ENCODE measurements at regions not wholly inside any gene's neighbourhood (a gene's known extent, or its start where the extent isn't known, plus 50 kb on each side); places are given as distances from the start of the nearest gene placed in this dataset.

DNA sequence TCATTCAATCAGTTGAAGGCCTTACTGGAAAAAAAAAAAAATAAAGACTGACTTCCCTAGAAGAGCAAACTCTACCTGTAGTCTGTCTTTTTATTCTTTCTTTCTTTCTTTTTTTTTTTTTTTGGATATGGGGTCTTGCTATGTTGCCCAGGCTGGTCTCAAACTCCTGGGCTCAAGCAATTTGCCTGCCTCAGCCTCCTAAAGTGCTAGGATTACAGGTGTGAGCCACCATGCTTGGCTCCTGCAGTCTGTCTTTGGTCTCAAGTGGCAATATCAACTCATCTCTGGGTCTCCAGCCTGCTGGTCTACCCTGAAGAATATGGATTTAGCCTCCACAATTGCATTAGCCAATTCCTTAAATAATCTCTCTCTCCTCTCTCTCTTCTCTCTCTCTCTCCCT lies 167.7 kb upstream of the P2RY1 start:
- no peak overlapping the region for H3K27ac Mint-ChIP-seq (ENCODE audit: unreplicated experiment)

DNA sequence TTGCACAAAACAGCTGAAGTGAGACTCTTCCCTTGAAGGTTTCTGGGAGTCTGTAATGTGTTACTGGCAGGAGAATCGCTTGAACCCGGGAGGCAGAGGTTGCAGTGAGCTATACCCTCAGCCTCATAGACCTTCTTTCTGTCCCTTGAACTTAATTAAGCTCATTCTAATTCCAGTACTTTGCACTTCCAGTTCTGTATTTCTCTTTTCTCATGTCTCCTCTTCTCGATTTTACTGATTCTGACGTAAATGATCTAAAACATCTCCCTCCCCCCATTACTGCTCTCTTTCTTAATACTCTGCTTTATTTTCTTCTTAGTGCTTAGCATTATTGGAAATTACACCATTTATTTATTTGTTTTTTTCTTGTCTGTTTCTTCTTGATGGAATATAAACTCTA lies 165.4 kb upstream of the P2RY1 start:
- Mint-ChIP-seq H3K27me3 (ENCODE audit: unreplicated experiment) (peaks cover 3% of the 10 kb centered on the region), H3K36me3 (ENCODE audit: unreplicated experiment) (no peaks in the 10 kb centered on the region), H3K9me3 (ENCODE audit: unreplicated experiment) (no peaks in the 10 kb centered on the region), H3K27ac (ENCODE audit: unreplicated experiment) (no peak overlapping the region), H3K4me3 (ENCODE audit: unreplicated experiment) (no peak overlapping the region), H3K4me1 (ENCODE audit: low read depth, unreplicated experiment) (peaks cover 3% of the 10 kb centered on the region)
- TF ChIP-seq, protein P1, sequence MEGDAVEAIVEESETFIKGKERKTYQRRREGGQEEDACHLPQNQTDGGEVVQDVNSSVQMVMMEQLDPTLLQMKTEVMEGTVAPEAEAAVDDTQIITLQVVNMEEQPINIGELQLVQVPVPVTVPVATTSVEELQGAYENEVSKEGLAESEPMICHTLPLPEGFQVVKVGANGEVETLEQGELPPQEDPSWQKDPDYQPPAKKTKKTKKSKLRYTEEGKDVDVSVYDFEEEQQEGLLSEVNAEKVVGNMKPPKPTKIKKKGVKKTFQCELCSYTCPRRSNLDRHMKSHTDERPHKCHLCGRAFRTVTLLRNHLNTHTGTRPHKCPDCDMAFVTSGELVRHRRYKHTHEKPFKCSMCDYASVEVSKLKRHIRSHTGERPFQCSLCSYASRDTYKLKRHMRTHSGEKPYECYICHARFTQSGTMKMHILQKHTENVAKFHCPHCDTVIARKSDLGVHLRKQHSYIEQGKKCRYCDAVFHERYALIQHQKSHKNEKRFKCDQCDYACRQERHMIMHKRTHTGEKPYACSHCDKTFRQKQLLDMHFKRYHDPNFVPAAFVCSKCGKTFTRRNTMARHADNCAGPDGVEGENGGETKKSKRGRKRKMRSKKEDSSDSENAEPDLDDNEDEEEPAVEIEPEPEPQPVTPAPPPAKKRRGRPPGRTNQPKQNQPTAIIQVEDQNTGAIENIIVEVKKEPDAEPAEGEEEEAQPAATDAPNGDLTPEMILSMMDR (IDR thresholded peaks at IDR 0.05; ENCODE audit: partially characterized antibody, unreplicated experiment) = no peak
- DNase-seq = no peak

More for the DNA sequence above, 167.7 kb upstream of the P2RY1 start:
- Mint-ChIP-seq H3K4me3 (ENCODE audit: unreplicated experiment) (no peak overlapping the region), H3K27me3 (ENCODE audit: unreplicated experiment) (peaks cover 4% of the 10 kb centered on the region), H3K4me1 (ENCODE audit: low read depth, unreplicated experiment) (peaks cover 3% of the 10 kb centered on the region), H3K9me3 (ENCODE audit: unreplicated experiment) (no peaks in the 10 kb centered on the region), H3K36me3 (ENCODE audit: unreplicated experiment) (no peaks in the 10 kb centered on the region)
- DNase-seq = no peak
- TF ChIP-seq, protein P1 (IDR thresholded peaks at IDR 0.05; ENCODE audit: partially characterized antibody, unreplicated experiment) = no peak

DNA sequence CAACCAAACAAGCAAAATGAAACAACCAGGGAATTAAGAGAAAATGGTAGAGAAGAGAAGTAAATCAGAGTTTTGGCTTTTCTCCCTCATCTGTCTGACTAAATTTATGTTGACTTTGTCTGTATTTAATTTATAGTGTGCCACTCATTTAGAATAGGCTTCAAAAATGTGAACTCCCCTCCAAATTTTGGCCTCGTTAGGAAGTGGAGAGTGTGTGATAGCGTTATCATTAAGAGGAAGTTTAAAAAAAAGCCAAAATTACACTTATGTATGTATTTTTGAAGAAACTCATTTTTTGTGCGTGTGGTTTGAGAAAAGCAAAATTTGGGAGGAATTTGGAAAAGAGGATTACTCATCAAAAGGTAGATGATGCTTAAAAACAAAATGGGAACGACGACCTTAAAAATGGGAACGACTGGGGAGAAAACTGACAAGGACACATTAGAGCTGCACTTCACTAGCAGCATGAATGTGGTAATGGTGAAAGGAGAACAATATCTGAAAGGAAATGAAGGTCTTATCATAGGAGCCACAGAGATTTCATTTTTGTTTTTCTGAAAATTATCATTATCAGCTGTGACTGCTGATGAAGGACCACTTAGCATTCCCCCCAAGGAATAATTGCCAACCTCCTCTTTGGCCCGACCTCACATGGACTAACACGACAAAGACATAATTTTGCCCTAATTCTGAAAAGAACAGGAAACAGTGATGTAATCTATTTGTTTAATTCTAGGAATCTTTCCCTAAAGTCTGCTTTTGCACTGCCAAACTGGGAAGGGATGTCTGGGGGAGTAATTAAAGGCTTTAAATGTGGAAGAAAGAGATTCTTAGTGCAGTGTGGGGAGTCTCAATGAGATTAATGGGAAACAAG lies 163.2 kb upstream of the P2RY1 start:
- TF ChIP-seq, protein P1 (IDR thresholded peaks at IDR 0.05; ENCODE audit: partially characterized antibody, unreplicated experiment) = no peak
- Mint-ChIP-seq H3K36me3 (ENCODE audit: unreplicated experiment) (no peaks in the 10 kb centered on the region), H3K9me3 (ENCODE audit: unreplicated experiment) (no peaks in the 10 kb centered on the region), H3K27me3 (ENCODE audit: unreplicated experiment) (no peaks in the 10 kb centered on the region), H3K4me3 (ENCODE audit: unreplicated experiment) (no peak overlapping the region), H3K27ac (ENCODE audit: unreplicated experiment) (no peak overlapping the region), H3K4me1 (ENCODE audit: low read depth, unreplicated experiment) (peaks cover 3% of the 10 kb centered on the region)
- no peak for DNase-seq

DNA sequence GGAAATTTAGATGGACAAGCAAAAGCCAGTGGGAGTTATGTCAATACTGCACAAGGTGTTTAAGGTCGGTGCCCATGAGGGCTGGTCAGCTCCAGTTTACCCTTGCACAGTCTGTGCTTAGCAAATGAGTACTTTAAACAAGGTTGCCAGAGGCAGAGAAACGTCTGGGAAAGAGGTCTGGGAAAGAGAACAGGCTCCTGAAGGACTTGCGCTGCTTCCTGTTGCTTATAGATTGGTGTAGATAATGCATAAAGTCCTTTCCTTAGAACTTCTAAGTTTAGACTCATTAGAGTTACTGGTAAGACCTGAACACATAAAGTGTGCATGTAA lies 162.6 kb upstream of the P2RY1 start:
- TF ChIP-seq, protein P1 (IDR thresholded peaks at IDR 0.05; ENCODE audit: partially characterized antibody, unreplicated experiment) = no peak
- Mint-ChIP-seq H3K4me3 (ENCODE audit: unreplicated experiment) (no peak overlapping the region), H3K36me3 (ENCODE audit: unreplicated experiment) (no peaks in the 10 kb centered on the region), H3K9me3 (ENCODE audit: unreplicated experiment) (no peaks in the 10 kb centered on the region), H3K4me1 (ENCODE audit: low read depth, unreplicated experiment) (peaks cover 3% of the 10 kb centered on the region), H3K27me3 (ENCODE audit: unreplicated experiment) (no peaks in the 10 kb centered on the region), H3K27ac (ENCODE audit: unreplicated experiment) (no peak overlapping the region)
- no peak for DNase-seq

DNA sequence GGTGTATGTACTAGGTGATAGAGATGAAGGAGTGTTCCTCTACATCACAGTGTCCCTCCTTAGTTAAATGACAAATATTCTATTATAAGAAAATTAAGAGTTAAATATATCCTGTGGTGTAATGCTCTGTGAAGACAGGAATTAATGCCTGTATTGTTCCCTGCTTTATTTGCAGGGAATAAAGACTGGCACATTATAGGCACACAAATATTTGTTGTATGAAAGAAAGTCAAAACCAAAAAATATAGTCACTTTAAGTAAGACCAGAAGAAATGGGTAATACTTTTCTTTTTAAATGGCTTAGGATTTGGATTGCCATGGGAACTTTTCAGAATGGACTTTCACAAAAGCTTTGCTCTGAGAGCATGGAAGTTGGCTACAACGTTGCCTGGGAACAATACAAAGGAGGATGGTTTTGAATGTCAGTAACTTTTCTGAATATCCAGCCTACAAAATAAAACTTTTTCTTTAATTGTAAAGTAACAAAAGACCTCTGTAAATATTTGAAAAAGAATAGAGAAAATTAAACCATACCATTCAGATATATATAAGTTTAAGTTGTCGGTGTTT lies 158.0 kb upstream of the P2RY1 start:
- TF ChIP-seq, protein P1 (IDR thresholded peaks at IDR 0.05; ENCODE audit: partially characterized antibody, unreplicated experiment) = no peak
- no peak overlapping the region for H3K27ac Mint-ChIP-seq (ENCODE audit: unreplicated experiment)
- H3K9me3 Mint-ChIP-seq (ENCODE audit: unreplicated experiment) = no peaks in the 10 kb centered on the region
- H3K4me3 Mint-ChIP-seq (ENCODE audit: unreplicated experiment) = no peak overlapping the region
- H3K4me1 Mint-ChIP-seq (ENCODE audit: low read depth, unreplicated experiment) = peaks cover 3% of the 10 kb centered on the region
- no peak for DNase-seq
- no peaks in the 10 kb centered on the region for H3K27me3 Mint-ChIP-seq (ENCODE audit: unreplicated experiment)
- H3K36me3 Mint-ChIP-seq (ENCODE audit: unreplicated experiment) = no peaks in the 10 kb centered on the region

All from glutamatergic neuron (in vitro differentiated cells).